ENCODE measurements at regions not wholly inside any gene's neighbourhood (a gene's known extent, or its start where the extent isn't known, plus 50 kb on each side); places are given as distances from the start of the nearest gene placed in this dataset.

- no peaks in the 10 kb centered on the region; the same call in 1 of the 2 replicates for H3K36me3 ChIP-seq (ENCODE audit: control insufficient read depth, insufficient read depth, low read length)
- POLR2A ChIA-PET = no interaction called here
- BruUV-seq (replicated peaks) = no TSS peak
- no peak for DNase-seq
- H3K27me3 ChIP-seq (replicated peaks; ENCODE audit: control insufficient read depth, insufficient read depth, low read length) = no peaks in the 10 kb centered on the region
- TF ChIP-seq CTCF (IDR thresholded peaks at IDR 0.05; ENCODE audit: insufficient read depth in 1 of 2, low read depth in 1 of 2, low read length in 1 of 2, severe bottlenecking in 1 of 2, unreplicated experiment in 1 of 2) = no peak
- Mint-ChIP-seq H3K9me3 (ENCODE audit: unreplicated experiment) (peaks cover 12% of the 10 kb centered on the region), H3K4me1 (ENCODE audit: low read depth, unreplicated experiment) (peaks cover 8% of the 10 kb centered on the region), H3K4me3 (ENCODE audit: unreplicated experiment) (no peak overlapping the region), H3K27ac (ENCODE audit: unreplicated experiment) (no peak overlapping the region), H3K36me3 (ENCODE audit: insufficient read depth, unreplicated experiment) (no peaks in the 10 kb centered on the region), H3K27me3 (ENCODE audit: insufficient read depth, unreplicated experiment) (no peaks in the 10 kb centered on the region)
- intact Hi-C loops (cut with micrococcal nuclease; ENCODE audit: unreplicated experiment) = no loop called here
- no peak overlapping the region for H3K4me3 ChIP-seq (ENCODE audit: low read depth, low read length)
- peaks cover 9% of the 10 kb centered on the region for H3K4me1 ChIP-seq
- 0 out of 2 replicates have a peak, but pooled peaks cover 3% of the 10 kb centered on the region for H3K9me3 ChIP-seq
- CTCF ChIA-PET = no interaction called here
Measured at GRCh38 chr1:168974611-168975010, 131.9 kb upstream of the ATP1B1 start.

- ChIA-PET POLR2A (no interaction called here), CTCF (no interaction called here)
- H3K4me3 ChIP-seq (ENCODE audit: low read depth, low read length) = no peak overlapping the region
- no peaks in the 10 kb centered on the region for H3K36me3 Mint-ChIP-seq (ENCODE audit: insufficient read depth, unreplicated experiment)
- no peaks in the 10 kb centered on the region for H3K27me3 Mint-ChIP-seq (ENCODE audit: insufficient read depth, unreplicated experiment)
- no peak overlapping the region for H3K4me3 Mint-ChIP-seq (ENCODE audit: unreplicated experiment)
- H3K36me3 ChIP-seq (ENCODE audit: control insufficient read depth, insufficient read depth, low read length) = no peaks in the 10 kb centered on the region; the same call in 1 of the 2 replicates
- H3K27ac Mint-ChIP-seq (ENCODE audit: unreplicated experiment) = no peak overlapping the region
- no TSS peak for BruUV-seq (replicated peaks)
- H3K9me3 Mint-ChIP-seq (ENCODE audit: unreplicated experiment) = peaks cover 23% of the 10 kb centered on the region
- intact Hi-C loops (cut with micrococcal nuclease; ENCODE audit: unreplicated experiment) = no loop called here
- H3K27me3 ChIP-seq (replicated peaks; ENCODE audit: control insufficient read depth, insufficient read depth, low read length) = no peaks in the 10 kb centered on the region
- 0 out of 2 replicates have a peak, but pooled peaks cover 3% of the 10 kb centered on the region for H3K9me3 ChIP-seq
- H3K4me1 Mint-ChIP-seq (ENCODE audit: low read depth, unreplicated experiment) = peaks cover 15% of the 10 kb centered on the region
- TF ChIP-seq CTCF (IDR thresholded peaks at IDR 0.05; ENCODE audit: insufficient read depth in 1 of 2, low read depth in 1 of 2, low read length in 1 of 2, severe bottlenecking in 1 of 2, unreplicated experiment in 1 of 2) = no peak
- no peak for DNase-seq
- peaks cover 9% of the 10 kb centered on the region for H3K4me1 ChIP-seq
Measured at GRCh38 chr1:168976267-168976666, 130.2 kb upstream of the ATP1B1 start.

GRCh38 chr1:168977618-168978017, 128.9 kb upstream of the ATP1B1 start:
- Histone ChIP-seq H3K9me3 (0 out of 2 replicates have a peak, but pooled peaks cover 3% of the 10 kb centered on the region), H3K4me1 (peaks cover 9% of the 10 kb centered on the region), H3K4me3 (ENCODE audit: low read depth, low read length) (no peak overlapping the region), H3K36me3 (ENCODE audit: control insufficient read depth, insufficient read depth, low read length) (no peaks in the 10 kb centered on the region; the same call in 1 of the 2 replicates), H3K27me3 (replicated peaks; ENCODE audit: control insufficient read depth, insufficient read depth, low read length) (no peaks in the 10 kb centered on the region)
- Mint-ChIP-seq H3K4me1 (ENCODE audit: low read depth, unreplicated experiment) (peaks cover 8% of the 10 kb centered on the region), H3K36me3 (ENCODE audit: insufficient read depth, unreplicated experiment) (no peaks in the 10 kb centered on the region), H3K27me3 (ENCODE audit: insufficient read depth, unreplicated experiment) (no peaks in the 10 kb centered on the region), H3K9me3 (ENCODE audit: unreplicated experiment) (peaks cover 23% of the 10 kb centered on the region), H3K27ac (ENCODE audit: unreplicated experiment) (no peak overlapping the region), H3K4me3 (ENCODE audit: unreplicated experiment) (no peak overlapping the region)
- intact Hi-C loops (cut with micrococcal nuclease; ENCODE audit: unreplicated experiment) = no loop called here
- no peak for DNase-seq
- BruUV-seq (replicated peaks) = no TSS peak
- CTCF ChIA-PET = no interaction called here
- POLR2A ChIA-PET = no interaction called here
- no peak for TF ChIP-seq CTCF (IDR thresholded peaks at IDR 0.05; ENCODE audit: insufficient read depth in 1 of 2, low read depth in 1 of 2, low read length in 1 of 2, severe bottlenecking in 1 of 2, unreplicated experiment in 1 of 2)

Measured in Caco-2 (cell line).